Prostate gland (tissue), 2 donors: ENCODE measurements at regions not wholly inside any gene's neighbourhood (a gene's known extent, or its start where the extent isn't known, plus 50 kb on each side); places are given as distances from the start of the nearest gene placed in this dataset.

Source experiments
- DNase-seq: peaks from one replicate; pipeline ENCODE4 v3.0.0-alpha.2; 2019; ENCODE audit warnings: low spot score
- H3K27ac ChIP-seq, 2 donors: fragments of 200-600 bp; sonication (generic); 2 replicates each; pipeline ENCODE4 v1.5.1; 2017 to 2019
- H3K27me3 ChIP-seq: fragments of 200-600 bp; sonication (generic); replicated peaks from 2 replicates; pipeline ENCODE4 v1.5.1; 2019; ENCODE audit not compliant: insufficient read depth
- H3K36me3 ChIP-seq, 2 donors: fragments of 200-600 bp; sonication (generic); 1 replicate in 1 of 2; 2 replicates in 1 of 2; pipeline versions ENCODE4 v1.5.1 to v1.8.1; 2017 to 2019
- H3K4me1 ChIP-seq: fragments of 200-600 bp; sonication (generic); replicated peaks from 2 replicates; pipeline ENCODE4 v1.5.1; 2019
- H3K4me3 ChIP-seq, 2 donors: fragments of 200-600 bp; sonication (generic); 2 replicates each; pipeline ENCODE4 v1.5.1; 2017 to 2019
- H3K9me3 ChIP-seq: fragments of 200-600 bp; sonication (generic); 2 replicates; pipeline ENCODE4 v1.5.1; 2017
- POLR2A ChIP-seq: fragments of 450-650 bp; IDR thresholded peaks from one replicate; pipeline ENCODE4 v1.6.1; 2016; ENCODE audit warnings: antibody characterized with exemption, mild to moderate bottlenecking
- POLR2AphosphoS5 ChIP-seq: sonication (generic); formaldehyde crosslinking; IDR thresholded peaks from one replicate; pipeline ENCODE4 v1.6.1; 2017; ENCODE audit warnings: antibody characterized with exemption
- WGBS: methylation state at CpG from one replicate; pipeline ENCODE4 v1.1.5; 2018; 5-methylcytosine and 5-hydroxymethylcytosine counted together
- intact Hi-C: fragments of 100-400 bp; cut with DNase I; formaldehyde crosslinking; loops from one replicate; pipeline ENCODE4 v1.14.2; 2022
- TF ChIP-seq, protein P1 (sequence below), 4 experiments: fragments of 200-600 bp in 2 of 4; fragments of 450-650 bp in 2 of 4; sonication (generic) in 2 of 4; IDR thresholded peaks; 1 replicate in 3 of 4; 2 replicates in 1 of 4; pipeline ENCODE4 v1.5.1; 2016 to 2019; ENCODE audit warnings: antibody characterized with exemption in 4 of 4, mild to moderate bottlenecking in 2 of 4, moderate library complexity in 2 of 4

- TF ChIP-seq POLR2A (no peak), POLR2AphosphoS5 (no peak)
- TF ChIP-seq, protein P1, sequence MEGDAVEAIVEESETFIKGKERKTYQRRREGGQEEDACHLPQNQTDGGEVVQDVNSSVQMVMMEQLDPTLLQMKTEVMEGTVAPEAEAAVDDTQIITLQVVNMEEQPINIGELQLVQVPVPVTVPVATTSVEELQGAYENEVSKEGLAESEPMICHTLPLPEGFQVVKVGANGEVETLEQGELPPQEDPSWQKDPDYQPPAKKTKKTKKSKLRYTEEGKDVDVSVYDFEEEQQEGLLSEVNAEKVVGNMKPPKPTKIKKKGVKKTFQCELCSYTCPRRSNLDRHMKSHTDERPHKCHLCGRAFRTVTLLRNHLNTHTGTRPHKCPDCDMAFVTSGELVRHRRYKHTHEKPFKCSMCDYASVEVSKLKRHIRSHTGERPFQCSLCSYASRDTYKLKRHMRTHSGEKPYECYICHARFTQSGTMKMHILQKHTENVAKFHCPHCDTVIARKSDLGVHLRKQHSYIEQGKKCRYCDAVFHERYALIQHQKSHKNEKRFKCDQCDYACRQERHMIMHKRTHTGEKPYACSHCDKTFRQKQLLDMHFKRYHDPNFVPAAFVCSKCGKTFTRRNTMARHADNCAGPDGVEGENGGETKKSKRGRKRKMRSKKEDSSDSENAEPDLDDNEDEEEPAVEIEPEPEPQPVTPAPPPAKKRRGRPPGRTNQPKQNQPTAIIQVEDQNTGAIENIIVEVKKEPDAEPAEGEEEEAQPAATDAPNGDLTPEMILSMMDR (IDR thresholded peaks at IDR 0.05): peak in 3 of 4 experiments; percentile 66 to 82 (median 77)
- intact Hi-C loops: loop anchor here (1.0 kb wide), 1 partner anchor 792 kb away; no protein-coding TSS in a partner anchor
- H3K4me3 ChIP-seq: no peak overlapping the region
- no peak overlapping the region for H3K27ac ChIP-seq
- no peaks in the 10 kb centered on the region for H3K36me3 ChIP-seq
- peak; percentile 57 for DNase-seq
- no peaks in the 10 kb centered on the region for H3K9me3 ChIP-seq
- no peaks in the 10 kb centered on the region for H3K4me1 ChIP-seq
- H3K27me3 ChIP-seq: no peaks in the 10 kb centered on the region
- WGBS: 56% methylated on average over 3 of the region's 3 CpGs
Observed at GRCh38 chr15:47987908-47988532, 132.8 kb upstream of the SLC24A5 start.

- Histone ChIP-seq H3K27ac (no peak overlapping the region), H3K9me3 (no peaks in the 10 kb centered on the region)
Observed at GRCh38 chr15:47988564-47988963, 132.2 kb upstream of the SLC24A5 start.

GRCh38 chr15:47990821-47991220, 130.0 kb upstream of the SLC24A5 start:
- no peak for TF ChIP-seq POLR2A
- TF ChIP-seq, protein P1 (IDR thresholded peaks at IDR 0.05): no peak
- no peak for TF ChIP-seq POLR2AphosphoS5
- no peaks in the 10 kb centered on the region for H3K9me3 ChIP-seq
- intact Hi-C loops: loop anchor here (10.0 kb wide), 1 partner anchor 1676 kb away; no protein-coding TSS in a partner anchor
- DNase-seq: no peak
- no peak overlapping the region for H3K4me3 ChIP-seq
- 93% methylated on average over 2 of the region's 2 CpGs for WGBS
- no peak overlapping the region for H3K27ac ChIP-seq
- no peaks in the 10 kb centered on the region for H3K4me1 ChIP-seq
- no peaks in the 10 kb centered on the region for H3K36me3 ChIP-seq
- no peaks in the 10 kb centered on the region for H3K27me3 ChIP-seq

More at GRCh38 chr15:47988564-47988963, 132.2 kb upstream of the SLC24A5 start:
- intact Hi-C loops: loop anchor here (1.0 kb wide), 1 partner anchor 792 kb away; no protein-coding TSS in a partner anchor
- DNase-seq: no peak
- H3K4me1 ChIP-seq: no peaks in the 10 kb centered on the region
- TF ChIP-seq POLR2A (no peak), POLR2AphosphoS5 (no peak)
- TF ChIP-seq, protein P1 (IDR thresholded peaks at IDR 0.05): no peak
- H3K27me3 ChIP-seq: no peaks in the 10 kb centered on the region
- 79% methylated on average over 1 of the region's 1 CpG for WGBS
- H3K4me3 ChIP-seq: no peak overlapping the region
- H3K36me3 ChIP-seq: no peaks in the 10 kb centered on the region

GRCh38 chr15:47991357-47991756, 129.4 kb upstream of the SLC24A5 start:
- H3K9me3 ChIP-seq: no peaks in the 10 kb centered on the region
- whole genome bisulfite sequencing: 82% methylated on average over 4 of the region's 4 CpGs
- no peaks in the 10 kb centered on the region for H3K27me3 ChIP-seq
- DNase-seq: no peak
- intact Hi-C loops: loop anchor here (10.0 kb wide), 1 partner anchor 1677 kb away; no protein-coding TSS in a partner anchor
- H3K36me3 ChIP-seq: no peaks in the 10 kb centered on the region
- H3K4me3 ChIP-seq: no peak overlapping the region
- H3K4me1 ChIP-seq: no peaks in the 10 kb centered on the region
- H3K27ac ChIP-seq: no peak overlapping the region
- no peak for TF ChIP-seq POLR2A
- TF ChIP-seq POLR2AphosphoS5: no peak
- TF ChIP-seq, protein P1 (IDR thresholded peaks at IDR 0.05): no peak

- no peak for DNase-seq
- no peak overlapping the region for H3K4me3 ChIP-seq
- no peaks in the 10 kb centered on the region for H3K9me3 ChIP-seq
- intact Hi-C loops: loop anchor here (10.0 kb wide), 1 partner anchor 1678 kb away; no protein-coding TSS in a partner anchor
- no peak for TF ChIP-seq POLR2A
- TF ChIP-seq POLR2AphosphoS5: no peak
- TF ChIP-seq, protein P1 (IDR thresholded peaks at IDR 0.05): no peak
- H3K27ac ChIP-seq: no peak overlapping the region
- no peaks in the 10 kb centered on the region for H3K27me3 ChIP-seq
- H3K36me3 ChIP-seq: no peaks in the 10 kb centered on the region
- WGBS: 93% methylated on average over 5 of the region's 5 CpGs
- H3K4me1 ChIP-seq: no peaks in the 10 kb centered on the region
Observed at GRCh38 chr15:47993051-47993450, 127.7 kb upstream of the SLC24A5 start.
